Left ventricle myocardium inferior (tissue), 1 donor: ENCODE measurements at regions not wholly inside any gene's neighbourhood (a gene's known extent, or its start where the extent isn't known, plus 50 kb on each side); places are given as distances from the start of the nearest gene placed in this dataset.

Experiments
- DNase-seq: peaks from one replicate; pipeline ENCODE4 v3.0.0-alpha.2; 2020
- H3K27ac ChIP-seq: fragments of 200-600 bp; replicated peaks from 2 replicates; pipeline ENCODE4 v1.8.0; 2021
- H3K27me3 ChIP-seq: fragments of 200-600 bp; 2 replicates; pipeline ENCODE4 v1.8.0; 2021; ENCODE audit warnings: low read depth
- H3K36me3 ChIP-seq: fragments of 200-600 bp; 2 replicates; pipeline ENCODE4 v1.8.0; 2021
- H3K4me1 ChIP-seq: fragments of 200-600 bp; 2 replicates; pipeline ENCODE4 v1.8.0; 2021
- H3K4me3 ChIP-seq: fragments of 200-600 bp; 2 replicates; pipeline ENCODE4 v1.8.0; 2021; ENCODE audit warnings: mild to moderate bottlenecking, moderate library complexity
- H3K9me3 ChIP-seq: fragments of 200-600 bp; replicated peaks from 2 replicates; pipeline ENCODE4 v1.8.0; 2021
- CTCF ChIP-seq: fragments of 200-600 bp; IDR thresholded peaks from 2 replicates; pipeline ENCODE4 v1.8.0; 2021; ENCODE audit warnings: antibody characterized with exemption, mild to moderate bottlenecking, borderline replicate concordance
- intact Hi-C: fragments of 100-400 bp; cut with micrococcal nuclease; formaldehyde crosslinking; loops from one replicate; pipeline ENCODE4 v1.11.0; 2022
- donor health status: DM: no; HTN: yes; CAD: no; lungs with severe emphysema.

GRCh38 chrX:151513472-151513871, 50.0 kb upstream of the PASD1 start:
- no peaks in the 10 kb centered on the region for H3K9me3 ChIP-seq
- H3K4me1 ChIP-seq: no peaks in the 10 kb centered on the region
- H3K4me3 ChIP-seq: no peak overlapping the region
- TF ChIP-seq CTCF: no peak
- H3K27me3 ChIP-seq: no peaks in the 10 kb centered on the region
- H3K27ac ChIP-seq: no peak overlapping the region
- no peaks in the 10 kb centered on the region for H3K36me3 ChIP-seq
- intact Hi-C loops: no loop called here
- no peak for DNase-seq
